HEK293 (cell line): ENCODE measurements at regions not wholly inside any gene's neighbourhood (a gene's known extent, or its start where the extent isn't known, plus 50 kb on each side); places are given as distances from the start of the nearest gene placed in this dataset.

Source experiments
- CTCF ChIA-PET: fragments of 350-600 bp; formaldehyde crosslinking; extraction: SDS; loops from one replicate; lab custom pipeline; 2021; ENCODE audit warnings: antibody characterized with exemption; lab: Yijun Ruan, JAX
- POLR2A ChIA-PET: fragments of 300-600 bp; formaldehyde crosslinking; extraction: SDS; loops from one replicate; lab custom pipeline; 2020; ENCODE audit warnings: antibody characterized with exemption, inconsistent platforms; lab: Yijun Ruan, JAX
- H3K27ac ChIP-seq: fragments of 200-500 bp; sonication (Bioruptor generic); 2 replicates; pipeline ENCODE4 v1.5.1; 2014; ENCODE audit warnings: low read depth, low read length, control low read depth, inconsistent platforms; ENCODE audit errors: extremely low read depth
- H3K36me3 ChIP-seq, 2 experiments: fragments of 200-500 bp in 1 of 2; sonication (Bioruptor generic) in 1 of 2; 1 replicate in 1 of 2; 2 replicates in 1 of 2; pipeline ENCODE4 v1.5.1; 2014 to 2017; ENCODE audit warnings: inconsistent platforms in 2 of 2, low read length in 2 of 2; ENCODE audit not compliant: control insufficient read depth in 2 of 2, insufficient read depth in 1 of 2
- H3K4me1 ChIP-seq: fragments of 200-500 bp; sonication (Bioruptor generic); 2 replicates; pipeline ENCODE4 v1.5.1; 2014; ENCODE audit warnings: mild to moderate bottlenecking, low read length, inconsistent platforms; ENCODE audit not compliant: control insufficient read depth, insufficient read depth
- H3K4me3 ChIP-seq: 2 replicates; pipeline ENCODE4 v1.5.1; 2011; ENCODE audit warnings: low read depth, mild to moderate bottlenecking, control low read depth, low read length, moderate library complexity
- H3K9me3 ChIP-seq: fragments of 200-500 bp; sonication (Bioruptor generic); 2 replicates; pipeline ENCODE4 v1.5.1; 2014; ENCODE audit warnings: low read depth, low read length, inconsistent platforms; ENCODE audit not compliant: control insufficient read depth, insufficient read depth
- BCL11A ChIP-seq: fragments of 450-650 bp; formaldehyde crosslinking; IDR thresholded peaks from 2 replicates; pipeline ENCODE4 v1.5.1; 2016; ENCODE audit warnings: low read depth, missing biosample characterization, missing genetic modification characterization
- IKZF3 ChIP-seq: fragments of 450-650 bp; IDR thresholded peaks from 2 replicates; pipeline ENCODE4 v1.5.0; 2018; ENCODE audit warnings: missing biosample characterization, mild to moderate bottlenecking, missing genetic modification characterization, moderate library complexity
- INSM2 ChIP-seq: fragments of 450-650 bp; formaldehyde crosslinking; IDR thresholded peaks from 2 replicates; pipeline ENCODE4 v1.5.1; 2016; ENCODE audit warnings: missing biosample characterization, missing genetic modification characterization
- KLF7 ChIP-seq: fragments of 450-650 bp; formaldehyde crosslinking; IDR thresholded peaks from 2 replicates; pipeline ENCODE4 v1.5.1; 2016; ENCODE audit warnings: missing biosample characterization, missing genetic modification characterization, borderline replicate concordance
- MZF1 ChIP-seq: fragments of 450-650 bp; formaldehyde crosslinking; IDR thresholded peaks from 2 replicates; pipeline ENCODE4 v1.5.1; 2017; ENCODE audit warnings: missing biosample characterization, missing genetic modification characterization, borderline replicate concordance
- OSR2 ChIP-seq: fragments of 450-650 bp; formaldehyde crosslinking; IDR thresholded peaks from 2 replicates; pipeline ENCODE4 v1.5.1; 2016; ENCODE audit warnings: missing biosample characterization, missing genetic modification characterization
- SCRT2 ChIP-seq: fragments of 450-650 bp; formaldehyde crosslinking; IDR thresholded peaks from 2 replicates; pipeline ENCODE4 v1.5.1; 2016; ENCODE audit warnings: missing biosample characterization, missing genetic modification characterization
- ZBTB8A ChIP-seq: fragments of 450-650 bp; formaldehyde crosslinking; IDR thresholded peaks from 2 replicates; pipeline ENCODE4 v1.5.1; 2016; ENCODE audit warnings: missing biosample characterization, missing genetic modification characterization
- ZEB2 ChIP-seq: fragments of 450-650 bp; formaldehyde crosslinking; IDR thresholded peaks from 2 replicates; pipeline ENCODE4 v1.5.1; 2016; ENCODE audit warnings: missing biosample characterization, missing genetic modification characterization
- ZNF112 ChIP-seq: fragments of 450-650 bp; formaldehyde crosslinking; IDR thresholded peaks from 2 replicates; pipeline ENCODE4 v1.5.0; 2017; ENCODE audit warnings: missing biosample characterization, missing genetic modification characterization
- ZNF138 ChIP-seq: fragments of 450-650 bp; formaldehyde crosslinking; IDR thresholded peaks from 2 replicates; pipeline ENCODE4 v1.5.1; 2016; ENCODE audit warnings: missing biosample characterization, missing genetic modification characterization, borderline replicate concordance
- ZNF140 ChIP-seq: fragments of 450-650 bp; formaldehyde crosslinking; IDR thresholded peaks from 2 replicates; pipeline ENCODE4 v1.5.1; 2016; ENCODE audit warnings: missing biosample characterization, missing genetic modification characterization
- ZNF169 ChIP-seq: fragments of 450-650 bp; formaldehyde crosslinking; IDR thresholded peaks from 2 replicates; pipeline ENCODE4 v1.5.1; 2016; ENCODE audit warnings: missing biosample characterization, missing genetic modification characterization
- ZNF202 ChIP-seq: fragments of 450-650 bp; formaldehyde crosslinking; IDR thresholded peaks from 2 replicates; pipeline ENCODE4 v1.5.1; 2016; ENCODE audit warnings: missing biosample characterization, missing genetic modification characterization, borderline replicate concordance
- ZNF223 ChIP-seq: fragments of 450-650 bp; formaldehyde crosslinking; IDR thresholded peaks from 2 replicates; pipeline ENCODE4 v1.5.1; 2016; ENCODE audit warnings: missing biosample characterization, missing genetic modification characterization
- ZNF311 ChIP-seq: fragments of 450-650 bp; formaldehyde crosslinking; IDR thresholded peaks from 2 replicates; pipeline ENCODE4 v1.5.1; 2017; ENCODE audit warnings: missing biosample characterization, missing genetic modification characterization, borderline replicate concordance
- ZNF391 ChIP-seq: fragments of 450-650 bp; formaldehyde crosslinking; IDR thresholded peaks from 2 replicates; pipeline ENCODE4 v1.5.1; 2016; ENCODE audit warnings: low read depth, missing biosample characterization, missing genetic modification characterization, borderline replicate concordance
- ZNF416 ChIP-seq: fragments of 450-650 bp; formaldehyde crosslinking; IDR thresholded peaks from 2 replicates; pipeline ENCODE4 v1.5.1; 2016; ENCODE audit warnings: missing biosample characterization, missing genetic modification characterization
- ZNF423 ChIP-seq: fragments of 450-650 bp; formaldehyde crosslinking; IDR thresholded peaks from 2 replicates; pipeline ENCODE4 v1.5.1; 2016; ENCODE audit warnings: missing biosample characterization, missing genetic modification characterization
- ZNF426 ChIP-seq: fragments of 450-650 bp; formaldehyde crosslinking; IDR thresholded peaks from 2 replicates; pipeline ENCODE4 v1.5.1; 2017; ENCODE audit warnings: missing biosample characterization, missing genetic modification characterization, mild to moderate bottlenecking, inconsistent platforms, moderate library complexity
- ZNF433 ChIP-seq: fragments of 450-650 bp; formaldehyde crosslinking; IDR thresholded peaks from 2 replicates; pipeline ENCODE4 v1.5.1; 2016; ENCODE audit warnings: missing biosample characterization, missing genetic modification characterization, low read depth
- ZNF501 ChIP-seq: fragments of 450-650 bp; formaldehyde crosslinking; IDR thresholded peaks from 2 replicates; pipeline ENCODE4 v1.5.1; 2016; ENCODE audit warnings: missing biosample characterization, missing genetic modification characterization
- ZNF544 ChIP-seq: fragments of 450-650 bp; formaldehyde crosslinking; IDR thresholded peaks from 2 replicates; pipeline ENCODE4 v1.5.0; 2017; ENCODE audit warnings: missing biosample characterization, missing genetic modification characterization
- ZNF558 ChIP-seq: fragments of 450-650 bp; formaldehyde crosslinking; IDR thresholded peaks from 2 replicates; pipeline ENCODE4 v1.5.1; 2016; ENCODE audit warnings: missing biosample characterization, missing genetic modification characterization
- ZNF580 ChIP-seq: fragments of 450-650 bp; formaldehyde crosslinking; IDR thresholded peaks from 2 replicates; pipeline ENCODE4 v1.5.1; 2016; ENCODE audit warnings: missing biosample characterization, missing genetic modification characterization
- ZNF600 ChIP-seq: fragments of 450-650 bp; formaldehyde crosslinking; IDR thresholded peaks from 2 replicates; pipeline ENCODE4 v1.5.1; 2016; ENCODE audit warnings: missing biosample characterization, missing genetic modification characterization
- ZNF658 ChIP-seq: fragments of 450-650 bp; formaldehyde crosslinking; IDR thresholded peaks from 2 replicates; pipeline ENCODE4; 2016; ENCODE audit warnings: missing biosample characterization, missing genetic modification characterization
- ZNF660 ChIP-seq: fragments of 450-650 bp; IDR thresholded peaks from 2 replicates; pipeline ENCODE4 v1.5.1; 2018; ENCODE audit warnings: missing biosample characterization, mild to moderate bottlenecking, missing genetic modification characterization
- ZNF776 ChIP-seq: fragments of 450-650 bp; formaldehyde crosslinking; IDR thresholded peaks from 2 replicates; pipeline ENCODE4 v1.5.0; 2017; ENCODE audit warnings: missing biosample characterization, missing genetic modification characterization, borderline replicate concordance
- ZNF843 ChIP-seq: fragments of 450-650 bp; formaldehyde crosslinking; IDR thresholded peaks from 2 replicates; pipeline ENCODE4 v1.5.1; 2016; ENCODE audit warnings: missing biosample characterization, missing genetic modification characterization
- ZSCAN4 ChIP-seq: fragments of 450-650 bp; formaldehyde crosslinking; IDR thresholded peaks from 2 replicates; pipeline ENCODE4 v1.5.1; 2017; ENCODE audit warnings: missing biosample characterization, missing genetic modification characterization

- no peak overlapping the region for H3K27ac ChIP-seq
- H3K36me3 ChIP-seq: no peaks in the 10 kb centered on the region
- ChIA-PET POLR2A (no interaction called here), CTCF (no interaction called here)
- no peaks in the 10 kb centered on the region for H3K4me1 ChIP-seq
- no peak overlapping the region for H3K4me3 ChIP-seq
- TF ChIP-seq ZNF544 (tag by site-specific recombination) (no peak), ZNF169 (tag by site-specific recombination) (no peak), ZNF558 (no peak)
- H3K9me3 ChIP-seq: no peaks in the 10 kb centered on the region
Measured at GRCh38 chr4:135177321-135177720, 975.7 kb upstream of the PABPC4L start.

- Histone ChIP-seq H3K9me3 (no peaks in the 10 kb centered on the region), H3K36me3 (no peaks in the 10 kb centered on the region), H3K4me1 (no peaks in the 10 kb centered on the region), H3K4me3 (no peak overlapping the region), H3K27ac (no peak overlapping the region)
- POLR2A ChIA-PET: no interaction called here
- CTCF ChIA-PET: no interaction called here
- TF ChIP-seq ZSCAN4 (tag by site-specific recombination): no peak
- no peak for TF ChIP-seq ZNF843
- no peak for TF ChIP-seq IKZF3
- no peak for TF ChIP-seq ZNF202 (tag by site-specific recombination)
- TF ChIP-seq KLF7 (tag by site-specific recombination): no peak
- no peak for TF ChIP-seq ZNF501 (tag by site-specific recombination)
- no peak for TF ChIP-seq ZNF311 (tag by site-specific recombination)
- no peak for TF ChIP-seq INSM2 (tag by site-specific recombination)
- TF ChIP-seq SCRT2: no peak
- no peak for TF ChIP-seq ZNF112
- no peak for TF ChIP-seq ZNF416 (tag by site-specific recombination)
- TF ChIP-seq BCL11A (tag by site-specific recombination): no peak
- TF ChIP-seq ZNF223 (tag by site-specific recombination): no peak
- no peak for TF ChIP-seq ZNF391 (tag by site-specific recombination)
- no peak for TF ChIP-seq ZNF138 (tag by site-specific recombination)
- no peak for TF ChIP-seq ZEB2 (tag by site-specific recombination)
- no peak for TF ChIP-seq ZNF600 (tag by site-specific recombination)
Measured at GRCh38 chr4:135166661-135167060, 965.1 kb upstream of the PABPC4L start.

GRCh38 chr4:135164601-135165000, 963.0 kb upstream of the PABPC4L start:
- TF ChIP-seq ZBTB8A (tag by site-specific recombination) (no peak), ZNF658 (tag by site-specific recombination) (no peak), ZNF433 (tag by site-specific recombination) (no peak), ZNF843 (no peak), ZNF423 (no peak), ZNF140 (tag by site-specific recombination) (no peak), ZNF426 (no peak), MZF1 (tag by site-specific recombination) (no peak), OSR2 (tag by site-specific recombination) (no peak), ZNF776 (tag by site-specific recombination) (no peak), ZNF660 (tag by site-specific recombination) (no peak), ZNF580 (tag by site-specific recombination) (no peak)
- TF ChIP-seq, all 188 proteins: peak for 0
- ChIA-PET POLR2A (no interaction called here), CTCF (no interaction called here)
- Histone ChIP-seq H3K27ac (no peak overlapping the region), H3K36me3 (no peaks in the 10 kb centered on the region), H3K4me1 (no peaks in the 10 kb centered on the region), H3K9me3 (no peaks in the 10 kb centered on the region), H3K4me3 (no peak overlapping the region)
